Esophagus squamous epithelium (tissue), 5 donors: ENCODE measurements at regions not wholly inside any gene's neighbourhood (a gene's known extent, or its start where the extent isn't known, plus 50 kb on each side); places are given as distances from the start of the nearest gene placed in this dataset.

Source experiments
- DNase-seq: peaks from one replicate; lab custom pipeline; 2025; lab: John Stamatoyannopoulos, UW
- H3K27ac ChIP-seq, 4 donors: fragments of 200-600 bp; sonication (generic); one replicate each; pipeline ENCODE4 v1.5.1; 2016 to 2019; ENCODE audit warnings: mild to moderate bottlenecking in 1 of 4
- H3K27me3 ChIP-seq, 4 donors: fragments of 200-600 bp; sonication (generic); 1 replicate in 3 of 4; 2 replicates in 1 of 4; pipeline versions ENCODE4 v1.5.1 to v1.6.0; 2017 to 2021; ENCODE audit warnings: antibody characterized with exemption in 1 of 4
- H3K36me3 ChIP-seq, 3 donors: fragments of 200-600 bp; sonication (generic); one replicate each; pipeline ENCODE4 v1.5.1; 2016 to 2019
- H3K4me1 ChIP-seq, 3 donors: fragments of 200-600 bp; sonication (generic); one replicate each; pipeline ENCODE4 v1.5.1; 2017 to 2019
- H3K4me3 ChIP-seq, 4 donors: fragments of 200-600 bp; sonication (generic); 1 replicate in 3 of 4; 2 replicates in 1 of 4; pipeline ENCODE4 v1.5.1; 2016 to 2019; ENCODE audit warnings: mild to moderate bottlenecking in 2 of 4, moderate library complexity in 1 of 4
- H3K9me3 ChIP-seq, 3 donors: fragments of 200-600 bp; sonication (generic); one replicate each; pipeline ENCODE4 v1.5.1; 2016 to 2019
- CTCF ChIP-seq, 6 experiments: fragments of 450-650 bp in 4 of 6; fragments of 200-600 bp in 2 of 6; sonication (generic) in 2 of 6; IDR thresholded peaks; one replicate each; pipeline ENCODE4 v1.5.1; 2016 to 2019; ENCODE audit warnings: antibody characterized with exemption in 6 of 6, mild to moderate bottlenecking in 4 of 6, moderate library complexity in 4 of 6
- POLR2A ChIP-seq, 4 donors: fragments of 450-650 bp; IDR thresholded peaks; one replicate each; pipeline ENCODE4 v1.6.1; 2017; ENCODE audit warnings: antibody characterized with exemption in 4 of 4, mild to moderate bottlenecking in 4 of 4, moderate library complexity in 3 of 4
- WGBS, 2 donors: methylation state at CpG; one replicate each; pipeline ENCODE4 v1.1.5; 2018; 5-methylcytosine and 5-hydroxymethylcytosine counted together
- intact Hi-C: fragments of 100-400 bp; cut with DNase I; formaldehyde crosslinking; loops from one replicate; pipeline ENCODE4 v1.15.0; 2022
- donor health status: DM: yes; HTN: yes; CAD: no.

GRCh38 chr5:68011259-68011760, 204.2 kb upstream of the PIK3R1 start:
- Histone ChIP-seq H3K27ac (no peak overlapping the region), H3K4me3 (no peak overlapping the region), H3K4me1 (no peaks in the 10 kb centered on the region), H3K9me3 (no peaks in the 10 kb centered on the region), H3K27me3 (no peaks in the 10 kb centered on the region), H3K36me3 (no peaks in the 10 kb centered on the region)
- WGBS, 2 donors = 96 to 100% methylated on average over 2 of the region's 2 CpGs
- TF ChIP-seq POLR2A (IDR thresholded peaks at IDR 0.05) (no peak), CTCF (IDR thresholded peaks at IDR 0.05) (no peak)
- intact Hi-C loops = no loop called here
- no peak for DNase-seq

GRCh38 chr5:68010740-68011139, 204.8 kb upstream of the PIK3R1 start:
- TF ChIP-seq POLR2A (IDR thresholded peaks at IDR 0.05) = no peak
- TF ChIP-seq CTCF (IDR thresholded peaks at IDR 0.05) = no peak
- WGBS, 2 donors = 80 to 85% methylated on average over 2 of the region's 2 CpGs
- Histone ChIP-seq H3K4me1 (no peaks in the 10 kb centered on the region), H3K9me3 (no peaks in the 10 kb centered on the region), H3K36me3 (no peaks in the 10 kb centered on the region), H3K27me3 (no peaks in the 10 kb centered on the region), H3K4me3 (no peak overlapping the region), H3K27ac (no peak overlapping the region)
- intact Hi-C loops = no loop called here
- no peak for DNase-seq

GRCh38 chr5:68007451-68007850, 208.1 kb upstream of the PIK3R1 start:
- no peaks in the 10 kb centered on the region for H3K27me3 ChIP-seq
- H3K9me3 ChIP-seq = no peaks in the 10 kb centered on the region
- H3K27ac ChIP-seq = no peak overlapping the region
- no peak for DNase-seq
- intact Hi-C loops = no loop called here
- H3K4me3 ChIP-seq = no peak overlapping the region
- TF ChIP-seq POLR2A (IDR thresholded peaks at IDR 0.05) (no peak), CTCF (IDR thresholded peaks at IDR 0.05) (no peak)
- H3K36me3 ChIP-seq = no peaks in the 10 kb centered on the region
- no peaks in the 10 kb centered on the region for H3K4me1 ChIP-seq
- 62 to 68% methylated on average over 3 of the region's 3 CpGs for WGBS, 2 donors

- Histone ChIP-seq H3K9me3 (no peaks in the 10 kb centered on the region), H3K36me3 (no peaks in the 10 kb centered on the region), H3K4me1 (peaks cover 0 to 19% (median 4%) of the 10 kb centered on the region in 3 donors), H3K27ac (no peak overlapping the region), H3K27me3 (no peaks in the 10 kb centered on the region), H3K4me3 (no peak overlapping the region)
- intact Hi-C loops = no loop called here
- DNase-seq = no peak
- WGBS, 2 donors = 78 to 90% methylated on average over 3 of the region's 3 CpGs
- TF ChIP-seq CTCF (IDR thresholded peaks at IDR 0.05) (no peak), POLR2A (IDR thresholded peaks at IDR 0.05) (no peak)
Observed at GRCh38 chr5:68002836-68003235, 212.7 kb upstream of the PIK3R1 start.

GRCh38 chr5:68000805-68001204, 214.8 kb upstream of the PIK3R1 start:
- no peaks in the 10 kb centered on the region for H3K27me3 ChIP-seq
- no peak overlapping the region for H3K4me3 ChIP-seq
- peak overlapping the region in 1 of 4 donors; percentile 10 for H3K27ac ChIP-seq
- peaks cover 0 to 29% (median 4%) of the 10 kb centered on the region in 3 donors for H3K4me1 ChIP-seq
- intact Hi-C loops = no loop called here
- no peaks in the 10 kb centered on the region for H3K9me3 ChIP-seq
- no peaks in the 10 kb centered on the region for H3K36me3 ChIP-seq
- TF ChIP-seq POLR2A (IDR thresholded peaks at IDR 0.05) (no peak), CTCF (IDR thresholded peaks at IDR 0.05) (no peak)
- no peak for DNase-seq
